GM18951 (cell line): ENCODE measurements at regions not wholly inside any gene's neighbourhood (a gene's known extent, or its start where the extent isn't known, plus 50 kb on each side); places are given as distances from the start of the nearest gene placed in this dataset.
A peak's percentile ranks its signal among the peaks of the same experiment; 100 is the strongest.
"Not testable (repeated sequence)": the region's sequence is repeated elsewhere in the genome, so short reads cannot be mapped to it uniquely, and the experiment has no call there.

Source experiments
- POLR2A ChIP-seq: IDR thresholded peaks from 4 replicates; pipeline ENCODE4 v1.6.1; 2011; ENCODE audit warnings: mild to moderate bottlenecking; ENCODE audit not compliant: insufficient read length, insufficient read depth; ENCODE audit errors: extremely low read depth
- in situ Hi-C: fragments of 300-500 bp; cut with MboI; formaldehyde crosslinking; loops from one replicate; pipeline ENCODE4 v1.12.0; 2022; ENCODE audit warnings: low sequenced_read_pairs, mixed read lengths, inconsistent platforms; ENCODE audit not compliant: unreplicated experiment

GRCh38 chr12:9295872-9296271, 87.7 kb upstream of the PZP start:
- in situ Hi-C loops, result not testable (repeated sequence)

GRCh38 chr12:9294072-9294620, 86.0 kb upstream of the PZP start:
- in situ Hi-C loops, result not testable (repeated sequence)

- in situ Hi-C loops, result not testable (repeated sequence)
Observed at GRCh38 chr12:9293391-9293790, 85.2 kb upstream of the PZP start.

- in situ Hi-C loops, result not testable (repeated sequence)
Observed at GRCh38 chr12:9289984-9290383, 81.8 kb upstream of the PZP start.

GRCh38 chr12:9284724-9285123, 76.5 kb upstream of the PZP start:
- in situ Hi-C loops, result not testable (repeated sequence)

- in situ Hi-C loops, result not testable (repeated sequence)
Observed at GRCh38 chr12:9284197-9284596, 76.0 kb upstream of the PZP start.

GRCh38 chr12:9283346-9284095, 75.3 kb upstream of the PZP start:
- peak; percentile 63 for TF ChIP-seq POLR2A
- in situ Hi-C loops, result not testable (repeated sequence)

- in situ Hi-C loops, result no loop called here
Observed at GRCh38 chr12:9276990-9277389, 68.8 kb upstream of the PZP start.

GRCh38 chr12:9273276-9273675, 65.1 kb upstream of the PZP start:
- in situ Hi-C loops, result no loop called here

More at GRCh38 chr12:9276990-9277389, 68.8 kb upstream of the PZP start:
- TF ChIP-seq POLR2A, result no peak

GRCh38 chr12:9271875-9272274, 63.7 kb upstream of the PZP start:
- in situ Hi-C loops, result no loop called here
- TF ChIP-seq POLR2A, result no peak

More at GRCh38 chr12:9273276-9273675, 65.1 kb upstream of the PZP start:
- no peak for TF ChIP-seq POLR2A

GRCh38 chr12:9264546-9264945, 56.4 kb upstream of the PZP start:
- in situ Hi-C loops, result no loop called here
- no peak for TF ChIP-seq POLR2A

- no peak for TF ChIP-seq POLR2A
- in situ Hi-C loops, result no loop called here
Observed at GRCh38 chr12:9260931-9261330, 52.7 kb upstream of the PZP start.

GRCh38 chr12:9258676-9259075, 50.5 kb upstream of the PZP start:
- in situ Hi-C loops, result no loop called here
- no peak for TF ChIP-seq POLR2A
